Immature natural killer cell (primary cell): ENCODE measurements at regions not wholly inside any gene's neighbourhood (a gene's known extent, or its start where the extent isn't known, plus 50 kb on each side); places are given as distances from the start of the nearest gene placed in this dataset.

Experiments
- DNase-seq, 3 donors: peaks; one replicate each; pipeline ENCODE4 v3.0.0; 2022; ENCODE audit warnings: mixed read lengths in 1 of 3
- H3K27ac Mint-ChIP-seq, 6 donors: one replicate each; pipeline ENCODE4 v1.8.0; 2020; ENCODE audit warnings: mixed read lengths in 6 of 6, mild to moderate bottlenecking in 5 of 6, inconsistent platforms in 4 of 6, moderate library complexity in 3 of 6
- H3K27me3 Mint-ChIP-seq, 3 donors: one replicate each; pipeline ENCODE4 v1.8.0; 2020 to 2021; ENCODE audit warnings: low read depth in 3 of 3, mild to moderate bottlenecking in 3 of 3, mixed read lengths in 3 of 3, moderate library complexity in 3 of 3, inconsistent platforms in 1 of 3
- H3K36me3 Mint-ChIP-seq, 3 donors: one replicate each; pipeline ENCODE4 v1.8.0; 2020; ENCODE audit warnings: mixed read lengths in 3 of 3, inconsistent platforms in 2 of 3, mild to moderate bottlenecking in 2 of 3
- H3K4me1 Mint-ChIP-seq, 2 donors: one replicate each; pipeline ENCODE4 v1.8.0; 2020; ENCODE audit warnings: inconsistent platforms in 2 of 2, mild to moderate bottlenecking in 2 of 2, mixed read lengths in 2 of 2, moderate library complexity in 1 of 2
- H3K4me3 Mint-ChIP-seq, 5 donors: one replicate each; pipeline ENCODE4 v1.8.0; 2020; ENCODE audit warnings: mild to moderate bottlenecking in 5 of 5, mixed read lengths in 5 of 5, inconsistent platforms in 3 of 5, moderate library complexity in 3 of 5
- H3K9me3 Mint-ChIP-seq, 6 donors: one replicate each; pipeline ENCODE4 v1.8.0; 2020; ENCODE audit warnings: mild to moderate bottlenecking in 6 of 6, mixed read lengths in 6 of 6, inconsistent platforms in 4 of 6, moderate library complexity in 3 of 6

- H3K36me3 Mint-ChIP-seq: no peaks in the 10 kb centered on the region
- H3K9me3 Mint-ChIP-seq: peaks cover 0 to 2% (median 0%) of the 10 kb centered on the region in 6 donors
- no peaks in the 10 kb centered on the region for H3K4me1 Mint-ChIP-seq
- H3K27ac Mint-ChIP-seq: no peak overlapping the region
- H3K4me3 Mint-ChIP-seq: no peak overlapping the region
- DNase-seq: no peak
- peaks cover 1 to 3% (median 2%) of the 10 kb centered on the region in 3 donors for H3K27me3 Mint-ChIP-seq
These were observed 135.9 kb upstream of the SOX4 start for GRCh38 chr6:21457647-21458046.

- Mint-ChIP-seq H3K27ac (no peak overlapping the region), H3K9me3 (peaks cover 0 to 2% (median 0%) of the 10 kb centered on the region in 6 donors), H3K4me1 (no peaks in the 10 kb centered on the region), H3K36me3 (no peaks in the 10 kb centered on the region), H3K27me3 (peaks cover 0 to 1% (median 0%) of the 10 kb centered on the region in 3 donors), H3K4me3 (no peak overlapping the region)
- DNase-seq: no peak
These were observed 133.9 kb upstream of the SOX4 start for GRCh38 chr6:21459641-21460040.

DNA sequence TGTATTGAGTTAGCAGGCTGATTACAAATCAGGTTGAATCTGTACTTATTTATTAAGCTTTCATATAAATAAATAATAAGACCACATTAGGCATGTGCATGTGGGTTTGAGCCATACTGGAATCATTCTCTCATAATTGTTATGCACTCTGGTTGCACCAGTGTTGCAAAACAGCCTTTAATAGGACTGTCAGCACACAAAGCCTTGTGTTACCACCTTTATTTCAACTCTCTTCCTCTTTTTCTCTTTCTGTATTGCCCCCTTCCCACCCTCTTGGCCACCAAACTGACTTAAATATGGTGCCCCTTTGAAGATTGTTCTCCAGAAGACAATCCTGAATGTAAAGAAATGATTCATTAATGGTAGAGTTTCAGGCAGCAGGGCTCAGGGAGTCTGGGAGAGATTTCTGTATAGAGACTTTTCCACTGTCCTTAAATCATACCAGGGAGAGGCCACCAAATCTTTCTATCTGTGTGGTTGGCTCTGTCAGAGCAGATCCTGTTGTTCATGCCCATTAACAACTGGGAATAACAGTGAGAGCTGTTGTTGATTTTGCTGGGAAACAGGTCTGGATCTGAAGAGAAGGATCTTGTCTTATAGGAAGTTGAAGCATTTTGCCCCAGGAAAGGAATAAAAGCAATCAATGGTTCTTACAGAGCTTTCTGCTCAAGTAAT, 131.6 kb upstream of the SOX4 start:
- Mint-ChIP-seq H3K36me3 (no peaks in the 10 kb centered on the region), H3K27ac (no peak overlapping the region), H3K9me3 (peaks cover 0 to 4% (median 0%) of the 10 kb centered on the region in 6 donors), H3K4me3 (no peak overlapping the region), H3K4me1 (no peaks in the 10 kb centered on the region), H3K27me3 (peaks cover 0 to 2% (median 1%) of the 10 kb centered on the region in 3 donors)
- no peak for DNase-seq

DNA sequence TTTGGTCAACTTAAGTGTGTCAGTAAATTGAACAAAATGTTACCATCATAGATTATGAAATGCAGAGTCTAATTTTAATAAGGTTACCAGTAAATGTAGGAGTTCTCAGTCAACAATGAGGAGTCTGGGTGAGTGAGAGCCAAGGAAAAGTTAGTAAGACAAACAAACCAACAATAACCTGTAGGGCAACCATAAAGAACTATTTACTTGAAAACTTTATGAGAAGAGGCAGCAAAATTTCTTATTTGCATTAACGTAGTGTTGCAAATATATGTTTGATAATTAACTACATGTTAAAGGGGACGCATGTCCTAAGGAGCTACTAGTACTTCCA, 131.1 kb upstream of the SOX4 start:
- H3K9me3 Mint-ChIP-seq: peaks cover 0 to 4% (median 0%) of the 10 kb centered on the region in 6 donors
- no peak for DNase-seq
- no peaks in the 10 kb centered on the region for H3K36me3 Mint-ChIP-seq
- H3K27me3 Mint-ChIP-seq: peaks cover 0 to 2% (median 1%) of the 10 kb centered on the region in 3 donors
- H3K4me3 Mint-ChIP-seq: no peak overlapping the region
- no peak overlapping the region for H3K27ac Mint-ChIP-seq
- H3K4me1 Mint-ChIP-seq: no peaks in the 10 kb centered on the region

- no peaks in the 10 kb centered on the region for H3K36me3 Mint-ChIP-seq
These were observed 126.5 kb upstream of the SOX4 start for GRCh38 chr6:21467091-21467490.

DNA sequence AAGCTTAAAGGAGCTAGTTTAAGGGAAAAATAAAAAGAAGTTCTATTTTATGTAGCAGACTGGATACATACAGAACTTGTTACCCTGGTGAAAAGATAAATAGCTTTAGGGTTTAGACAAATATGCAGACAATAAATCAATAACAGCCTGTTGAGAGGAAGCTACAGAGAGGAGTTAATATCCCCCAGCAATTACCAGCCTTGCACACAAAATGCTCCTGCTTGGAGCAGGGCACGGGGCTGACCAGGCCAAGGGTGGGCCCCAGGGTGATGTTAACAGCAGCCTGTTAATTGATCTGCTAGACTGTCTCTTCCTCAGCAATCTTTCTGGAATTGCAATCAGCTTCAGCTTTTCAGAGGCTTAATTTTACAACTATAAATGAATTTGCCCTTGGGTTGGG, 125.1 kb upstream of the SOX4 start:
- Mint-ChIP-seq H3K27me3 (peaks cover 0 to 2% (median 0%) of the 10 kb centered on the region in 3 donors), H3K9me3 (peaks cover 0 to 4% (median 0%) of the 10 kb centered on the region in 6 donors), H3K36me3 (no peaks in the 10 kb centered on the region), H3K4me1 (no peaks in the 10 kb centered on the region), H3K4me3 (no peak overlapping the region), H3K27ac (no peak overlapping the region)
- DNase-seq: no peak

More at GRCh38 chr6:21467091-21467490, 126.5 kb upstream of the SOX4 start:
- DNase-seq: no peak
- Mint-ChIP-seq H3K9me3 (peaks cover 0 to 4% (median 0%) of the 10 kb centered on the region in 6 donors), H3K27ac (no peak overlapping the region), H3K4me3 (no peak overlapping the region), H3K27me3 (peaks cover 0 to 2% (median 0%) of the 10 kb centered on the region in 3 donors), H3K4me1 (no peaks in the 10 kb centered on the region)

DNA sequence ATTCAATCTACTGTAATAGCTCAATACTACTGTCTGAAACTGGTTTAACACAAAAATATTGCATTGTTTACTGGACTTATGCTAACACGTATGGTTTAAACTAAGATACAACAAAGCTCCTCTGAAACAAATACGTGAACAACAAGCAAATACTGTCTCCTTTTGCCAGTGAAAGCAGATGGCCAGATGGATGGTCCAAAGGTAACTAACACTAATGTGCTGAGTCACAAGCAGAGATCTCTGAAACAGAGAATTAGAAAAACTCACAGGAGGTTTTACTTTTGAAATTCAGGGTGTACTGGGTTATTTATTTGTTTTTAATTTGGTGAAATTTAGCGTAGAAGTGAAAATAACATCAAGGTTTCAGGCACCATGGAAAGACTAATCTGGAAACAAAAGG, 124.3 kb upstream of the SOX4 start:
- Mint-ChIP-seq H3K27ac (no peak overlapping the region), H3K4me3 (no peak overlapping the region), H3K9me3 (peaks cover 0 to 4% (median 0%) of the 10 kb centered on the region in 6 donors), H3K4me1 (no peaks in the 10 kb centered on the region), H3K36me3 (no peaks in the 10 kb centered on the region), H3K27me3 (peaks cover 0 to 2% (median 0%) of the 10 kb centered on the region in 3 donors)
- DNase-seq: no peak

DNA sequence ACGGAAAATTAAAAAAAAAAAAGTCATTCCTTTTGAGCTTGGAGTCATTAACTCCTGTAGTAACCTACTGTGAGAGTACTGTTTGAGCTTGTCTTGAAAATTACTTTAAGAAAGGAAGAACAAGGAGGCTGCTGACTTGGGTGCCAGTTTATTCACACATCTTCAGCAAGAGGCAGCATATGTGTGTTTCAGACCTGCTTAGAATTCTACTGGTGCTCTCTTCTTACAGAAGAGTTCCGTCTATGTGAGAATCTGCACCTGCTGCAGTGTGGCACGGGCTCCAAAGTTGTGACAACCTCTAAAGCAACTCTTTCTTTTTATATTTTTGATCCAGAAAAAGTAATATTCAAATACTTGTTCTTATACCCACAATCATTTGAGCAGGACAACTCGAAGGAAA, 117.4 kb upstream of the SOX4 start:
- Mint-ChIP-seq H3K27ac (no peak overlapping the region), H3K4me1 (no peaks in the 10 kb centered on the region), H3K9me3 (no peaks in the 10 kb centered on the region), H3K27me3 (peaks cover 0 to 6% (median 0%) of the 10 kb centered on the region in 3 donors), H3K36me3 (no peaks in the 10 kb centered on the region), H3K4me3 (no peak overlapping the region)
- DNase-seq: no peak

- H3K36me3 Mint-ChIP-seq: no peaks in the 10 kb centered on the region
- H3K4me3 Mint-ChIP-seq: no peak overlapping the region
- no peak overlapping the region for H3K27ac Mint-ChIP-seq
- no peaks in the 10 kb centered on the region for H3K4me1 Mint-ChIP-seq
- no peak for DNase-seq
- peaks cover 0 to 6% (median 0%) of the 10 kb centered on the region in 3 donors for H3K27me3 Mint-ChIP-seq
- no peaks in the 10 kb centered on the region for H3K9me3 Mint-ChIP-seq
These were observed 115.1 kb upstream of the SOX4 start for GRCh38 chr6:21478411-21478810.

- H3K4me3 Mint-ChIP-seq: no peak overlapping the region
- no peak overlapping the region for H3K27ac Mint-ChIP-seq
- H3K27me3 Mint-ChIP-seq: peaks cover 0 to 8% (median 0%) of the 10 kb centered on the region in 3 donors
- no peak for DNase-seq
- H3K36me3 Mint-ChIP-seq: no peaks in the 10 kb centered on the region
- H3K4me1 Mint-ChIP-seq: no peaks in the 10 kb centered on the region
- H3K9me3 Mint-ChIP-seq: no peaks in the 10 kb centered on the region
These were observed 114.5 kb upstream of the SOX4 start for GRCh38 chr6:21478883-21479539.

DNA sequence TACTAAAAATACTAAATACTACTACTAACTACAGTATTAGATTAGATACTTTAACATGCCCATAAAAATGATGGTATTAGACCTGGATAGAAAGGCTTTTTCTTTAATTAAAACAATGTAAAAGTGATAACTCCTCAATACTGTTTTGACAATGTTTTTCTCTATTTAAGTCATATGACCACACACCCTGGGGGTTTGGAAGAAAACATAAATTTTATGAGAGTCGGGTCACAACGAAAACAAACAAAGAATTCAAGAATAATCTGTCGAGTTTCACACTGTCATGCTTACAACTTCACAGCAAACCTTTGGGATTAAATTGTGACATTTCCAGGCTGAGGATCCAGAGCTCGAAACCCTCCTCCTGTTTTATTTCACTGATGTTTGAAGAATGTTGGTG, 107.4 kb upstream of the SOX4 start:
- Mint-ChIP-seq H3K4me3 (no peak overlapping the region), H3K36me3 (no peaks in the 10 kb centered on the region), H3K27me3 (peaks cover 0 to 3% (median 2%) of the 10 kb centered on the region in 3 donors), H3K4me1 (no peaks in the 10 kb centered on the region), H3K9me3 (no peaks in the 10 kb centered on the region), H3K27ac (no peak overlapping the region)
- DNase-seq: no peak

- Mint-ChIP-seq H3K27ac (no peak overlapping the region), H3K9me3 (no peaks in the 10 kb centered on the region), H3K4me1 (no peaks in the 10 kb centered on the region), H3K4me3 (no peak overlapping the region), H3K27me3 (peaks cover 0 to 3% (median 2%) of the 10 kb centered on the region in 3 donors), H3K36me3 (no peaks in the 10 kb centered on the region)
- no peak for DNase-seq
These were observed 103.7 kb upstream of the SOX4 start for GRCh38 chr6:21489826-21490225.

DNA sequence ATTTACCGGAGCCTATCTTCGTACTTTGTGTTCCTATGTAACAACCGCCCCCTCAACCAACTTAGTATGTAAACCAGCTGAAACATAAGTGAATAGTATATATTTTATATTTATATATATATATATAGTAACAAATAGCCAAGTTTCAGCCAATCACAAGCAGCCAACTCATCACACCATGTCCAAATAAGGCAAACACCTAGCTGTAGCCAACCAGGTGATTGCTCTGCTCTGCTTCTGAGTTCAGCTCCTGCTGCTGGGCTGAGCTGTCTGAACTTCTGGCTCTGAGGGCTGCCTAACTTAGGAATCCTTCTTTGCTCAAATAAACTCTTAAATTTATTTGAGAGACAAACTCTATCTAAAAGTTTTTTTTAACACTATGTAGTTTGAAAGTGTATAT, 101.6 kb upstream of the SOX4 start:
- peaks cover 0 to 5% (median 0%) of the 10 kb centered on the region in 3 donors for H3K27me3 Mint-ChIP-seq
- no peak overlapping the region for H3K4me3 Mint-ChIP-seq
- H3K9me3 Mint-ChIP-seq: no peaks in the 10 kb centered on the region
- H3K4me1 Mint-ChIP-seq: no peaks in the 10 kb centered on the region
- no peaks in the 10 kb centered on the region for H3K36me3 Mint-ChIP-seq
- no peak overlapping the region for H3K27ac Mint-ChIP-seq
- no peak for DNase-seq

- peaks cover 0 to 5% (median 0%) of the 10 kb centered on the region in 3 donors for H3K27me3 Mint-ChIP-seq
- H3K36me3 Mint-ChIP-seq: no peaks in the 10 kb centered on the region
- no peaks in the 10 kb centered on the region for H3K9me3 Mint-ChIP-seq
- H3K4me1 Mint-ChIP-seq: no peaks in the 10 kb centered on the region
- no peak overlapping the region for H3K27ac Mint-ChIP-seq
- no peak overlapping the region for H3K4me3 Mint-ChIP-seq
- DNase-seq: no peak
These were observed 99.0 kb upstream of the SOX4 start for GRCh38 chr6:21494505-21494904.

DNA sequence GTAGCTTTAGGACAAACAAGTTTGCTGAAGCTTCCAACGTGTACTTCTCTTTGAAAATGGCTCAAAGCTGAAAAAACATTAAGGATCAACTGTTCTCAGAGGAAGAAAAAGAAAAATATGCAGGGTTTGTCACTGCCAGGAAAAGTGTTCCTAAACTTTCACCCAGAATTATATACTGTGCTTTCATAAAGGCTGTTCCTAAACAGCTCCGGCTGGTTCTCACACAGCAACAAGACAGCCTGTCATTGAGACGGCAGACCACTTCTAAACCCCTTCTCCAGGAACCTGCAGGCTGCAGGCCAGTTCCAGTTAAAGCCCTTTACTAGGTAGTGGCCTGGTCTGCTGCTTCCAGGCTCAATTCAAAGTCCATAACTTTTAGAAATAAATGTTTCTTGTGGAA, 97.4 kb upstream of the SOX4 start:
- no peak overlapping the region for H3K27ac Mint-ChIP-seq
- H3K36me3 Mint-ChIP-seq: no peaks in the 10 kb centered on the region
- H3K4me3 Mint-ChIP-seq: no peak overlapping the region
- no peaks in the 10 kb centered on the region for H3K4me1 Mint-ChIP-seq
- H3K27me3 Mint-ChIP-seq: peaks cover 0 to 5% (median 2%) of the 10 kb centered on the region in 3 donors
- no peak for DNase-seq
- no peaks in the 10 kb centered on the region for H3K9me3 Mint-ChIP-seq
